GM23338 (cell line): ENCODE measurements at regions not wholly inside any gene's neighbourhood (a gene's known extent, or its start where the extent isn't known, plus 50 kb on each side); places are given as distances from the start of the nearest gene placed in this dataset.

Experiments
- CTCF ChIP-seq, 2 experiments: fragments of 200-600 bp in 1 of 2; sonication (generic) in 1 of 2; conservative IDR thresholded peaks; 2 replicates each; pipeline versions ENCODE4 v1.5.1 to v1.6.1; 2016 to 2017; ENCODE audit warnings: antibody characterized with exemption in 2 of 2, low read depth in 2 of 2, mild to moderate bottlenecking in 2 of 2, moderate library complexity in 1 of 2
- EZH2phosphoT487 ChIP-seq: fragments of 200-600 bp; sonication (generic); IDR thresholded peaks from one replicate; pipeline ENCODE4 v1.8.1; 2018; ENCODE audit warnings: antibody characterized with exemption; ENCODE audit not compliant: unreplicated experiment
- POLR2AphosphoS5 ChIP-seq: IDR thresholded peaks from 2 replicates; pipeline ENCODE4 v1.6.1; 2016; ENCODE audit warnings: antibody characterized with exemption, low read depth
- TF ChIP-seq, protein P1 (sequence below): IDR thresholded peaks from one replicate; pipeline ENCODE4 v1.6.1; 2018; ENCODE audit warnings: antibody characterized with exemption; ENCODE audit not compliant: unreplicated experiment

DNA sequence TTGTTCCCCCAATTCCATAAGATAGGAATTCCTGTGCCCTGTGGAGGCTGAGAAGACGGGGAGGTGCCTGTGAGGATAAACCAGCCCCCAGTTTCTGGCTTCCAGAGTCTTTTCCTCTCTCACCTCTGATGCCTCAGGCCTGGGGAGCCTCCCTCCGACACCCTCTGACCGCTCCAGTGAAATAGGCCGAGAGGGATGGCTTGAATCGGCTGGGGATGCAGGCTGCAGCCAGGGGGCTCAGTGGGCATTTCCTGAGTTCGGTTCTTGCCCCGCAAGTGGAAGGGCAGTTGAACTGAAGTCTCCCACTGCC lies 339.4 kb downstream of the SEC14L1 start:
- no peak for TF ChIP-seq POLR2AphosphoS5
- TF ChIP-seq, protein P1, sequence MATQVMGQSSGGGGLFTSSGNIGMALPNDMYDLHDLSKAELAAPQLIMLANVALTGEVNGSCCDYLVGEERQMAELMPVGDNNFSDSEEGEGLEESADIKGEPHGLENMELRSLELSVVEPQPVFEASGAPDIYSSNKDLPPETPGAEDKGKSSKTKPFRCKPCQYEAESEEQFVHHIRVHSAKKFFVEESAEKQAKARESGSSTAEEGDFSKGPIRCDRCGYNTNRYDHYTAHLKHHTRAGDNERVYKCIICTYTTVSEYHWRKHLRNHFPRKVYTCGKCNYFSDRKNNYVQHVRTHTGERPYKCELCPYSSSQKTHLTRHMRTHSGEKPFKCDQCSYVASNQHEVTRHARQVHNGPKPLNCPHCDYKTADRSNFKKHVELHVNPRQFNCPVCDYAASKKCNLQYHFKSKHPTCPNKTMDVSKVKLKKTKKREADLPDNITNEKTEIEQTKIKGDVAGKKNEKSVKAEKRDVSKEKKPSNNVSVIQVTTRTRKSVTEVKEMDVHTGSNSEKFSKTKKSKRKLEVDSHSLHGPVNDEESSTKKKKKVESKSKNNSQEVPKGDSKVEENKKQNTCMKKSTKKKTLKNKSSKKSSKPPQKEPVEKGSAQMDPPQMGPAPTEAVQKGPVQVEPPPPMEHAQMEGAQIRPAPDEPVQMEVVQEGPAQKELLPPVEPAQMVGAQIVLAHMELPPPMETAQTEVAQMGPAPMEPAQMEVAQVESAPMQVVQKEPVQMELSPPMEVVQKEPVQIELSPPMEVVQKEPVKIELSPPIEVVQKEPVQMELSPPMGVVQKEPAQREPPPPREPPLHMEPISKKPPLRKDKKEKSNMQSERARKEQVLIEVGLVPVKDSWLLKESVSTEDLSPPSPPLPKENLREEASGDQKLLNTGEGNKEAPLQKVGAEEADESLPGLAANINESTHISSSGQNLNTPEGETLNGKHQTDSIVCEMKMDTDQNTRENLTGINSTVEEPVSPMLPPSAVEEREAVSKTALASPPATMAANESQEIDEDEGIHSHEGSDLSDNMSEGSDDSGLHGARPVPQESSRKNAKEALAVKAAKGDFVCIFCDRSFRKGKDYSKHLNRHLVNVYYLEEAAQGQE, result no peak
- no peak for TF ChIP-seq EZH2phosphoT487
- 0 out of 4 replicates have a peak, but pooled peaks of 1 of the 2 experiments have one; percentile 9 for TF ChIP-seq CTCF (conservative IDR thresholded peaks at IDR 0.05; ENCODE audit: low read depth in 2 of 2)
